MM.1S (cell line): ENCODE measurements at regions not wholly inside any gene's neighbourhood (a gene's known extent, or its start where the extent isn't known, plus 50 kb on each side); places are given as distances from the start of the nearest gene placed in this dataset.

Experiments used
- EZH2 ChIP-seq: fragments of 300-600 bp; sonication (generic); optimal IDR thresholded peaks from 2 replicates; pipeline ENCODE3; 2017; ENCODE audit warnings: low read depth, mild to moderate bottlenecking, antibody characterized with exemption, low read length, mixed read lengths
- TF ChIP-seq, protein P1 (sequence below): fragments of 300-600 bp; sonication (generic); IDR thresholded peaks from 2 replicates; pipeline ENCODE4 v1.5.1; 2016; ENCODE audit warnings: antibody characterized with exemption, low read length, mixed read lengths

DNA sequence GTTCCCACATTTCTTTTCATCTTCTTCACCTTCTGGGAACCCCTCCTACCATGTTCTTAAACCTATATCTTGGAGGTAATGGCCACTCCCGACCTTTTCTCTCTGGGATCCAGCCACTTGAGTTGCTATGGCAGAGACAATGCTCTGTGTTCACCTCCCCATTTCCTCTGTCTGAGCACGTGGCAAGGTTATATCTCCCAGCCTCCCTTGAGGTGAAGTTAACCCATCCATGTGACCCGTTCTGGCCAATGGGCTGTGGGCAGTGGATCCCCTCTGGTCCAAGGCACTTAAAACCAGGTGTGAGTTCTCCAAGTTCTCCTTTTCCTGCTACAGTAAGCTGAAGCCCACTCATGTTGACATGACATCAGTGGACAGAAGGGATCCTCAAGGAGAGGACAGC, 261.4 kb downstream of the LRFN2 start:
- TF ChIP-seq, protein P1, sequence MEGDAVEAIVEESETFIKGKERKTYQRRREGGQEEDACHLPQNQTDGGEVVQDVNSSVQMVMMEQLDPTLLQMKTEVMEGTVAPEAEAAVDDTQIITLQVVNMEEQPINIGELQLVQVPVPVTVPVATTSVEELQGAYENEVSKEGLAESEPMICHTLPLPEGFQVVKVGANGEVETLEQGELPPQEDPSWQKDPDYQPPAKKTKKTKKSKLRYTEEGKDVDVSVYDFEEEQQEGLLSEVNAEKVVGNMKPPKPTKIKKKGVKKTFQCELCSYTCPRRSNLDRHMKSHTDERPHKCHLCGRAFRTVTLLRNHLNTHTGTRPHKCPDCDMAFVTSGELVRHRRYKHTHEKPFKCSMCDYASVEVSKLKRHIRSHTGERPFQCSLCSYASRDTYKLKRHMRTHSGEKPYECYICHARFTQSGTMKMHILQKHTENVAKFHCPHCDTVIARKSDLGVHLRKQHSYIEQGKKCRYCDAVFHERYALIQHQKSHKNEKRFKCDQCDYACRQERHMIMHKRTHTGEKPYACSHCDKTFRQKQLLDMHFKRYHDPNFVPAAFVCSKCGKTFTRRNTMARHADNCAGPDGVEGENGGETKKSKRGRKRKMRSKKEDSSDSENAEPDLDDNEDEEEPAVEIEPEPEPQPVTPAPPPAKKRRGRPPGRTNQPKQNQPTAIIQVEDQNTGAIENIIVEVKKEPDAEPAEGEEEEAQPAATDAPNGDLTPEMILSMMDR = no peak
- no peak for TF ChIP-seq EZH2
